ENCODE measurements at regions not wholly inside any gene's neighbourhood (a gene's known extent, or its start where the extent isn't known, plus 50 kb on each side); places are given as distances from the start of the nearest gene placed in this dataset.

GRCh38 chr2:236719192-236719635, 149.6 kb downstream of the ACKR3 start:
- Histone ChIP-seq H3K36me3 (no peaks in the 10 kb centered on the region), H3K4me3 (no peak overlapping the region), H3K4me1 (peaks cover 0 to 6% (median 2%) of the 10 kb centered on the region in 4 donors), H3K27ac (no peak overlapping the region), H3K27me3 (no peaks in the 10 kb centered on the region), H3K9me3 (no peaks in the 10 kb centered on the region)
- intact Hi-C loops (cut with DNase I) = loop anchor here (5.0 kb wide), 1 partner anchor 37 kb away; no protein-coding TSS in a partner anchor
- no peak for TF ChIP-seq EP300 (IDR thresholded peaks at IDR 0.05)
- DNase-seq = no peak
- 61 to 79% methylated on average over 9 of the region's 9 CpGs for WGBS, 2 donors

DNA sequence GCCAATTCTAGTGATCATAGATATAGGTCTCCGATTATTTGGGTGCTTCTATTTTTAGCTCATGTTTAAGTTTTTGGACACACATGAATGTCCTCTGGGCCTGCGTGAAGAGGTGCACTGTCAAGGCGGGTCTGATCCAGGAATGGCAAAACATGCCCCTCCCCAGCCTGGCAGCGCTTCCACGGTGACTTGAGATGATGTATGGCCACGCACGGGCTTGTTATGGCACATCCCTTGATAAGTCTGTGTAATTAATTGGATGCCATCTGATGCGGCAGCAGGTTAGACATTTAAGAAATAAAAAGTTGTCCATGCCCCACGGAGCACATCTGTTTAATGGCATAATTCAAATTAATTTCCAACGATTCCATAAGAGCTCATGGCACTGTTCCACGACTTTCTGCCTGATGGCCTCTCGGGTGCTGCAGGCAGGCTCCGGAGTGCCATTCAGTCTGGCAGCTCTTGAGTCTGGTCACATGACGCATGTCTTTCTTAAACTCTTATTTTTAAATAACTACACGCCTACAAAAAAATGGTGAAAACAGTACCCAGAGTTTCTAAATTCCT, 151.4 kb downstream of the ACKR3 start:
- H3K4me1 ChIP-seq = no peaks in the 10 kb centered on the region
- no peaks in the 10 kb centered on the region for H3K9me3 ChIP-seq
- H3K27ac ChIP-seq = no peak overlapping the region
- no peak for DNase-seq
- intact Hi-C loops (cut with DNase I) = no loop called here
- WGBS, 2 donors = 82 to 88% methylated on average over 15 of the region's 15 CpGs
- no peak for TF ChIP-seq CTCF (IDR thresholded peaks at IDR 0.05)
- TF ChIP-seq POLR2A (IDR thresholded peaks at IDR 0.05) = no peak
- no peak for TF ChIP-seq POLR2AphosphoS5 (IDR thresholded peaks at IDR 0.05)
- no peak for TF ChIP-seq EP300 (IDR thresholded peaks at IDR 0.05)
- H3K36me3 ChIP-seq = no peaks in the 10 kb centered on the region
- no peaks in the 10 kb centered on the region for H3K27me3 ChIP-seq
- no peak overlapping the region for H3K4me3 ChIP-seq

DNA sequence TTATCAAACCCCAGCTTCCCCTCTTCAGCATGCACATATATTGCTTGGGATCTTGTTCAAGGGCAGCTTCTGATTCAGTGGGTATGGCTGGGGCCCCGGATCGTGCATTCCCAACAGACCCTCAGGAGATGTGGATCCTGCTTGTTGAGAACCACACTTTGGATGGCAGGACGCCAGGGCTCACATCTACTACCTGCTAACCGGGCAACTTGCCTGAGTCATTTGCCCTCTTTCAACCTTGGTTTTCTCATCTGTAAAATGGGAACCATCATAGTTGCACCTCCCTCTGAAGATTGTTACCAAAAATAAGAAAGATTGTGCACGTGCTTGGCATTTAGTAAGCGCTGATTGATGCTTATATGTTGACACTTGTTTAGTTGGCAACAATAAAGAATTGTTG, 154.6 kb downstream of the ACKR3 start:
- TF ChIP-seq EP300 (IDR thresholded peaks at IDR 0.05) (no peak), POLR2AphosphoS5 (IDR thresholded peaks at IDR 0.05) (no peak), POLR2A (IDR thresholded peaks at IDR 0.05) (no peak), CTCF (IDR thresholded peaks at IDR 0.05) (no peak)
- no peak overlapping the region for H3K27ac ChIP-seq
- H3K9me3 ChIP-seq = no peaks in the 10 kb centered on the region
- no peak overlapping the region for H3K4me3 ChIP-seq
- 88 to 93% methylated on average over 6 of the region's 6 CpGs for WGBS, 2 donors
- H3K36me3 ChIP-seq = no peaks in the 10 kb centered on the region
- no peaks in the 10 kb centered on the region for H3K4me1 ChIP-seq
- no peaks in the 10 kb centered on the region for H3K27me3 ChIP-seq
- intact Hi-C loops (cut with DNase I) = no loop called here
- DNase-seq = no peak

DNA sequence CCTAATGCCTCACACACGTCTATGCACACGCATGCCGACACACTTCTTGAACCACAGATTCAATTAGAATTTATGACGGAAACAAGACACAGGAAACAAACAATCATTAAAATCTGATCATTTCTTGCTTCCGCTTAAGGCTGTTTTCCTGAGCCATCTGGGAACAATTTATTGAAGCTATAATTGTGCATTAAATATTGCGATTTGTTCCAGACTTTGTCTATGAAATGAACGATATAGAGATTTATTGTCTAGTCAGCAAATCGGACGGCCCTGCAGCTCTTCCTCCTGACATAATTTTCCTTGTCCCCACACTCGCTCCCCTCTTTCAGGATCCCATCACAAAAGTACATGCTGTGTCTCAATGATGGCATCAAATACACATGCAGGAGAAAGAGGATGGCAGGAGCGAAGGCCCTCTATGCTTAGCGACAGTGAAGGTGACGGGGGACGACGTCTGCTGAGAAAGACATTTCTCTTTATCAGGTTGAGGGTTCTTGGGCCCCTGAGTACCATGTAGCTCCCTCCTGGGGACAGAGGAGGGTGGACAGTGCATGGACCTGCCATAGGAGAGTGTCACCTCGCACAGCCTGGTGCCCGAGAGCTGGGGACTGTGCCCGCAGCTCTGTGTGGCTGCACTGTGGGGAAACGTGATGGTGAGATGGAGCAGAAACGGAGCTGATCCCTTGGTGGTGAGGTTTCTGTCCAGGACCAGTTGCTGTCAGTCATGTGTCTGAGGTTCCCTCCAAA, 157.3 kb downstream of the ACKR3 start:
- Histone ChIP-seq H3K4me1 (peaks cover 0 to 14% (median 6%) of the 10 kb centered on the region in 4 donors), H3K27ac (no peak overlapping the region), H3K9me3 (no peaks in the 10 kb centered on the region), H3K4me3 (no peak overlapping the region), H3K36me3 (no peaks in the 10 kb centered on the region), H3K27me3 (no peaks in the 10 kb centered on the region)
- no peak for DNase-seq
- intact Hi-C loops (cut with DNase I) = no loop called here
- WGBS, 2 donors = 91 to 92% methylated on average over 20 of the region's 20 CpGs
- no peak for TF ChIP-seq POLR2AphosphoS5 (IDR thresholded peaks at IDR 0.05)
- no peak for TF ChIP-seq POLR2A (IDR thresholded peaks at IDR 0.05)
- no peak for TF ChIP-seq EP300 (IDR thresholded peaks at IDR 0.05)
- no peak for TF ChIP-seq CTCF (IDR thresholded peaks at IDR 0.05)

DNA sequence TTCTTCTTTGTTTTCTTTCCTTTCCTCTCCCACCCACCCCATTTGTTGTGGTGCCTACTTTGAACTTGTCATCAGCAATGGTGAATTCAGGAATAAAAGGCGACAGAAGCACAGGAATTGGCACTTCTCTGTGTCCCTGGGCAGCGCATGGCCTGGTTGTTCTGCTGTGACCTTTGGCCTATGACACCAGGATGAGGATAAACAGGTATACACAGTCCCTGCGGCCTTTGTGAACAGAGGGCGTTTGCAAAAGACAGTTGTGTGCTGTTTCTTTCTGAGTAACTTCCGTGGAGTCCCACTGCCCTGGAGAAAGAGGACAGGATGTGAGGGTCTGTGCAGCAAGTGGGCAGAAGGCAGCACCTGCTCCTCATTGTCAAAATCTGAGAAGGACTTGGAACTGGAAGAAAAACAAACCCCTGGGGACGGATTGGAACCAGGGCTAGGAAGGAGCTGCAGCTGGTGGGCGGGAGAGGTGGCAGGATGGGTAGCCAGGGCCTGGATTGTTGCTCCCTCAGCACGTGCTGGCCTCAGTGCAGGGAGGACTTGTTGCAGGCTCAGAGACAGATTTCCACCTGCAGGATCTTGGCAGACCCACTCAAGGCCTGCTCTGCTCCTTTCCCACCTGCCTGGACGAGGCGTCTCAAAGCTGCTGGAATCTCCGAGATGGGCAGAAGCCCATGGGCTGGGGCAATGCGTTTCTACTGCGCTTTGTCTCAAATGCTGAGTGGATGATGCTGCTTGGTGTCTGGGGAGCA, 159.5 kb downstream of the ACKR3 start:
- TF ChIP-seq EP300 (IDR thresholded peaks at IDR 0.05) (no peak), POLR2AphosphoS5 (IDR thresholded peaks at IDR 0.05) (no peak), POLR2A (IDR thresholded peaks at IDR 0.05) (no peak), CTCF (IDR thresholded peaks at IDR 0.05) (no peak)
- Histone ChIP-seq H3K27ac (no peak overlapping the region), H3K36me3 (no peaks in the 10 kb centered on the region), H3K27me3 (no peaks in the 10 kb centered on the region), H3K4me1 (peaks cover 0 to 25% (median 15%) of the 10 kb centered on the region in 4 donors), H3K9me3 (no peaks in the 10 kb centered on the region), H3K4me3 (no peak overlapping the region)
- no peak for DNase-seq
- intact Hi-C loops (cut with DNase I) = no loop called here
- WGBS, 2 donors = 61 to 77% methylated on average over 13 of the region's 13 CpGs
